Loucy (cell line): ENCODE measurements at regions not wholly inside any gene's neighbourhood (a gene's known extent, or its start where the extent isn't known, plus 50 kb on each side); places are given as distances from the start of the nearest gene placed in this dataset.

Experiments
- H2AFZ ChIP-seq: fragments of 200-600 bp; sonication (generic); 2 replicates; pipeline ENCODE4 v1.6.0; 2016; ENCODE audit warnings: antibody characterized with exemption, mild to moderate bottlenecking, low read length, moderate library complexity
- H3F3A ChIP-seq: fragments of 200-600 bp; 2 replicates; pipeline ENCODE4 v1.6.0; 2016; ENCODE audit warnings: antibody characterized with exemption, low read depth, mild to moderate bottlenecking
- H3K27me3 ChIP-seq: fragments of 200-600 bp; sonication (generic); 2 replicates; pipeline ENCODE4 v1.6.1; 2014; ENCODE audit warnings: low read length, mild to moderate bottlenecking; ENCODE audit not compliant: insufficient read depth, poor library complexity, severe bottlenecking
- H3K36me3 ChIP-seq: fragments of 200-600 bp; sonication (generic); 2 replicates; pipeline ENCODE4 v1.6.1; 2016; ENCODE audit warnings: low read length; ENCODE audit not compliant: insufficient read depth
- H3K4me1 ChIP-seq: fragments of 200-600 bp; sonication (generic); 2 replicates; pipeline ENCODE4 v1.5.1; 2014; ENCODE audit warnings: low read length, mild to moderate bottlenecking; ENCODE audit not compliant: insufficient read depth, poor library complexity, severe bottlenecking
- H3K4me2 ChIP-seq: fragments of 200-600 bp; sonication (generic); 2 replicates; pipeline ENCODE4 v1.6.0; 2014; ENCODE audit warnings: antibody characterized with exemption, low read length, low read depth, mild to moderate bottlenecking; ENCODE audit not compliant: poor library complexity, severe bottlenecking
- H3K4me3 ChIP-seq: fragments of 200-600 bp; sonication (generic); 2 replicates; pipeline ENCODE4 v1.5.1; 2014; ENCODE audit warnings: low read length, mild to moderate bottlenecking, mixed read lengths; ENCODE audit not compliant: poor library complexity, severe bottlenecking
- H3K79me2 ChIP-seq: fragments of 200-600 bp; sonication (generic); 2 replicates; pipeline ENCODE4 v1.6.1; 2014; ENCODE audit warnings: low read length; ENCODE audit not compliant: insufficient read depth
- H3K9ac ChIP-seq: fragments of 200-600 bp; sonication (generic); 2 replicates; pipeline ENCODE4 v1.6.0; 2014; ENCODE audit warnings: mild to moderate bottlenecking, low read depth, low read length, moderate library complexity; ENCODE audit not compliant: poor library complexity, severe bottlenecking
- H3K9me2 ChIP-seq: fragments of 200-600 bp; sonication (generic); replicated peaks from 2 replicates; pipeline ENCODE4 v1.6.1; 2016; ENCODE audit warnings: low read depth, low read length, mixed read lengths
- H3K9me3 ChIP-seq: fragments of 200-600 bp; sonication (generic); 2 replicates; pipeline ENCODE4 v1.6.1; 2014; ENCODE audit warnings: mild to moderate bottlenecking, antibody characterized with exemption, low read length, low read depth; ENCODE audit not compliant: insufficient read depth
- H4K20me1 ChIP-seq: fragments of 200-600 bp; sonication (generic); 2 replicates; pipeline ENCODE4 v1.6.0; 2014; ENCODE audit warnings: antibody characterized with exemption, low read length, mild to moderate bottlenecking; ENCODE audit not compliant: insufficient read depth, poor library complexity, severe bottlenecking
- EZH2phosphoT487 ChIP-seq: fragments of 200-600 bp; IDR thresholded peaks from 2 replicates; pipeline ENCODE4 v1.6.1; 2018; ENCODE audit warnings: antibody characterized with exemption, mild to moderate bottlenecking, moderate library complexity, borderline replicate concordance
- TF ChIP-seq, protein P1 (sequence below): fragments of 200-600 bp; sonication (generic); conservative IDR thresholded peaks from 2 replicates; pipeline ENCODE4 v1.5.1; 2014; ENCODE audit warnings: mild to moderate bottlenecking, antibody characterized with exemption, low read length

DNA sequence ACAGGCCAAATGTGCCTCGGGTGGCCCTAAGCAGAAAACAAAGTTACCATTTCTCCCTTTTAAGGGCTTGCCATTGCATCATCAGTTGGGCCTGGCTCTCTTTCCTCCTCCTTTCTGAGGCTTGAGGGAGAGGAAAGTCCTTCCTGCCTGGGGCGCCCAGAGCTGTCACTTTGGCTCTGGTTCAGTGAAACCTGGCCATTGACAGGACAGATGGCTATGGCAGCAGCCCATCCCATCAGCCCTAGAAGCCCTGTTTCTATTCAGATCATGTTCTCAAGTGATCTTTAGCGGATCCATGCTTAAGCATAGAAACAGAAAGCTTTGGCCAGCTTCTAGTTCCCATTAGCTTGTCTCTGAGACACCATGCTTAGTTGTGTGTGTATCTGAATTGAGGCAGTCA, 293.4 kb downstream of the YTHDC2 start:
- no peaks in the 10 kb centered on the region for H3K79me2 ChIP-seq
- H3K9ac ChIP-seq: no peak overlapping the region
- no peak overlapping the region for H3K4me3 ChIP-seq
- H3K9me3 ChIP-seq: no peaks in the 10 kb centered on the region
- no peak overlapping the region for H2AFZ ChIP-seq
- TF ChIP-seq, protein P1, sequence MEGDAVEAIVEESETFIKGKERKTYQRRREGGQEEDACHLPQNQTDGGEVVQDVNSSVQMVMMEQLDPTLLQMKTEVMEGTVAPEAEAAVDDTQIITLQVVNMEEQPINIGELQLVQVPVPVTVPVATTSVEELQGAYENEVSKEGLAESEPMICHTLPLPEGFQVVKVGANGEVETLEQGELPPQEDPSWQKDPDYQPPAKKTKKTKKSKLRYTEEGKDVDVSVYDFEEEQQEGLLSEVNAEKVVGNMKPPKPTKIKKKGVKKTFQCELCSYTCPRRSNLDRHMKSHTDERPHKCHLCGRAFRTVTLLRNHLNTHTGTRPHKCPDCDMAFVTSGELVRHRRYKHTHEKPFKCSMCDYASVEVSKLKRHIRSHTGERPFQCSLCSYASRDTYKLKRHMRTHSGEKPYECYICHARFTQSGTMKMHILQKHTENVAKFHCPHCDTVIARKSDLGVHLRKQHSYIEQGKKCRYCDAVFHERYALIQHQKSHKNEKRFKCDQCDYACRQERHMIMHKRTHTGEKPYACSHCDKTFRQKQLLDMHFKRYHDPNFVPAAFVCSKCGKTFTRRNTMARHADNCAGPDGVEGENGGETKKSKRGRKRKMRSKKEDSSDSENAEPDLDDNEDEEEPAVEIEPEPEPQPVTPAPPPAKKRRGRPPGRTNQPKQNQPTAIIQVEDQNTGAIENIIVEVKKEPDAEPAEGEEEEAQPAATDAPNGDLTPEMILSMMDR: no peak
- no peak for TF ChIP-seq EZH2phosphoT487
- H3K9me2 ChIP-seq: no peaks in the 10 kb centered on the region
- H3F3A ChIP-seq: no peaks in the 10 kb centered on the region
- H3K36me3 ChIP-seq: no peaks in the 10 kb centered on the region
- no peak overlapping the region for H3K4me2 ChIP-seq
- no peaks in the 10 kb centered on the region for H4K20me1 ChIP-seq
- no peaks in the 10 kb centered on the region for H3K27me3 ChIP-seq
- no peaks in the 10 kb centered on the region for H3K4me1 ChIP-seq

- no peak overlapping the region for H3K4me2 ChIP-seq
- H3K4me3 ChIP-seq: no peak overlapping the region
- H3K9ac ChIP-seq: no peak overlapping the region
- no peaks in the 10 kb centered on the region for H3F3A ChIP-seq
- H3K79me2 ChIP-seq: no peaks in the 10 kb centered on the region
- H3K9me2 ChIP-seq: no peaks in the 10 kb centered on the region
- H3K27me3 ChIP-seq: no peaks in the 10 kb centered on the region
- TF ChIP-seq, protein P1: no peak
- TF ChIP-seq EZH2phosphoT487: no peak
- no peaks in the 10 kb centered on the region for H3K9me3 ChIP-seq
- no peaks in the 10 kb centered on the region for H3K4me1 ChIP-seq
- no peaks in the 10 kb centered on the region for H3K36me3 ChIP-seq
- no peak overlapping the region for H2AFZ ChIP-seq
- H4K20me1 ChIP-seq: no peaks in the 10 kb centered on the region
Observed at GRCh38 chr5:113807427-113807991, 294.0 kb downstream of the YTHDC2 start.

DNA sequence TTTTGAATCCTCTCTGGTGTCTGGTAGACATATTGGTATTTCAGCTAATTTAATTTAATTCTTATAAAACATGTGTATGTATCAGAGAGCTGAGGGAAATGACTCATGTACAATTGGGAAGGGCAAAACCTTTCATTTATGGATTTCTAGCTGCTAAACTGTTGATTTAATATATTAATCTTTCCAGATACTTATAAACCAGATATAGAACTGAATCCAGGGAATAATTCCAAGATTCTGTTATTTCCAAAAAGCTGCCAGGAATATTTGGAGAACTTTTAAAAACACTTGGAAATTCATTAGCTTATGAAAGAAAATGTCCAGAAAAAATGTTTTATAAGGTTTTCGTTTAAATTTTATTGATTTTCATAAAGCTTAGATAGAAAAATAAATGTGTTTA, 295.5 kb downstream of the YTHDC2 start:
- no peaks in the 10 kb centered on the region for H3K9me2 ChIP-seq
- no peak overlapping the region for H3K4me3 ChIP-seq
- no peak overlapping the region for H3K4me2 ChIP-seq
- H3K4me1 ChIP-seq: no peaks in the 10 kb centered on the region
- no peak overlapping the region for H3K9ac ChIP-seq
- no peak for TF ChIP-seq EZH2phosphoT487
- TF ChIP-seq, protein P1: no peak
- no peaks in the 10 kb centered on the region for H3K27me3 ChIP-seq
- H3K36me3 ChIP-seq: no peaks in the 10 kb centered on the region
- no peaks in the 10 kb centered on the region for H3K9me3 ChIP-seq
- no peak overlapping the region for H2AFZ ChIP-seq
- H3K79me2 ChIP-seq: no peaks in the 10 kb centered on the region
- H3F3A ChIP-seq: no peaks in the 10 kb centered on the region
- no peaks in the 10 kb centered on the region for H4K20me1 ChIP-seq
